ENCODE measurements at regions not wholly inside any gene's neighbourhood (a gene's known extent, or its start where the extent isn't known, plus 50 kb on each side); places are given as distances from the start of the nearest gene placed in this dataset.

DNA sequence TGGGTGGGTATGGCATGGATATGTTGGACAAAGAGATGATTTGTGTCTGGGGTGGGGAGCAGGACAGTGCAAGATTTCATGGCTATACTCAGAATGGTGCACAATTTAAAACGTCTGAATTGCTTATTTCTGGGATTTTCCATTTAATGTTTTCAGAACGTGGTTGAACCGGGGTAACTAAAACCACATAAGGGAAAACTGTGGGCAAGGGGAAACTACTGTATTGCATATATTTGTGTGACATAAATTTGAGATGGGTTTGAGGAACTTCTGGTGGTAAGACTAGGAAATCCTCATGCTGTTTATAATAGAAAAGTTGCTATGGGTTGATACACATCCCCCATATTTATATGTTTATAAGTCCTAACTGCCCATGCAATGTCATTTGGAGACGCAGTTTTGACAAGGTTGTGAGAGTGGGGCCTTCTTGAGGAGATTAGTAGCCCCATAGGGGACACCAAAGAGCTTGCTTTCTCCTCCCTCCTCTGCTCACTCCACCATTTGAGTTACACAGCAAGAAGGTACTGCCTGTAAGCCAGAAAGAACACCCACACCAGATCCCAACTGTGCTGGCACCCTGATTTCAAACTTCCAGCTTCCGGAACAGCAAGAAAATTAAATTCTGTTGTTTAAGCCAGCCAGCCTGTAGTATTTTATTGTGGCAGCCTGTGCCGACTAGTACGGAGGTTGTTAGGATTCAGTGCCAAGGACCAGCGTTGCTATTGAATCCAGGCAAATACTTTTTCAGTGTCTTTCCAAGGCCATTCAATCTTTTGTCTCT is 2118.9 kb downstream of the MAT2B start:
- no peak for DNase-seq

DNA sequence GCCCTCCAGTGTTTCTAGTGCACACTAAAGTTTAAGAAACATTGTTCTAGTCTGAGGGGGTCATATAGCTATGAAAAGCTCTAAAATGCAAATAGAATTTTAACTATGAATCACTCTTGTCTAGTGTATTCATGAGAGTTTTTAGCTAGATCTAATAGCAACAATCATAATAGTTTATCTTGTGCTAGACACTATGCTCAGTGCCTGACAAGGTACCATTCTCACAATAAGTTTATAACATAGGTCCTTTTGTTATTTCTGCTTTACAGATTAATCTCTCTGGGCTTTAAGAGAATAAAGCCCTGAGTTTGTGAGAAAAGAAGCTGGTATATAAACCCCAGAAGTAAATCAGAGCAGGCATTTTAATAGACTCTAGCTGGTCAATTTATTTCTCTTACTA is 2120.7 kb downstream of the MAT2B start:
- DNase-seq = no peak

DNA sequence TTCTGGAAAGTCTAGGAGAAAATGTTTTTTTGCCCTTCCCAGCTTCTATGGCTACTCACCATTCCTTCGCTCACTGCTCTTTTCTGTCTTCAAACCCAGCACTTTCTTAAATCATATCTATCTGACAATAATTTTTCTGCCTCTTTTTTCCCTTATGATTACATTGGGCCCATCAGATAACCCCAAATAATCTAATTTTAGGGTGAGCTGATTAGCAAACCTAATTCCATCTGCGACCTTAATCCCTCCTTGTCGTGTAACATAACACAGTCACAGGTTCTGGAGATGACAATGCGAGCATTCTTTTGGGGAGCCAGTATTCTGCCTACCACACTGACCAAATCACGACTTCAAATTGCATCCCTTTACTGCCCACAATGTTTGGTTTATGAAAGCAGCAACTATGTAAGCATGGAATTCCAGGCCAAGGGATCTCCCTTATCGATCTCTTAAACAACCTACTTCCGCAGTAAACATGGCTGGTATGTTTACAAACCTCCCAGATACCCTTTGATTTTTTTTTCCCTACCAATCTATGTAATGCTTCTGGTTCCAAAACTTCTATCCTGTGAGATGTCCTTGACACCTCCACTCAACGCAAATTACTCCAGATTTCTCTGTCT is 2122.2 kb downstream of the MAT2B start:
- no peak for DNase-seq

DNA sequence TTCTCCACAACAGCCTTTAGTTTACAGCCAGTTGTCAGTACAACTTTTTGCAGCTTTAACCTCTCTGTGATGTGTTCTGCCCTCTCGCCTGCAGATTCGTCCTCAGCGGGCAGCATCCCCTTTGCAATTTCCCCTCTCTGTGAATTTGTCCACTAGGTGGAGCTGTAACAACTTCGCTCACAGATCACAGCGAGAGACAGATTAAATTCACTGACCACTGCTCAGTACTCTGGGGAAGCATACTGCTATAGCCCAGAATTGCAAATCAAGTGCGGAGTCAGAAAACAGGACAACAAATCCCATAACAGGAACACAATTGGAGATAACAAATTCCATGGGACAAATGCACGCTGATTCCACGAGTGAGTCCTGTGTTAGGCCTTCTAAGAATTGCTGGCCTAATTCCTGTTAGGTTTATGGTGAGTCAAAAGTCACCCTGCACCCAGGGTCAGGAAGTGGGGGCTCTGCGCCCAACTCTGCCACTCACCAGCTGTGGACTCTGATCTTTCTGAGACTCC is 2124.9 kb downstream of the MAT2B start:
- DNase-seq = no peak

DNA sequence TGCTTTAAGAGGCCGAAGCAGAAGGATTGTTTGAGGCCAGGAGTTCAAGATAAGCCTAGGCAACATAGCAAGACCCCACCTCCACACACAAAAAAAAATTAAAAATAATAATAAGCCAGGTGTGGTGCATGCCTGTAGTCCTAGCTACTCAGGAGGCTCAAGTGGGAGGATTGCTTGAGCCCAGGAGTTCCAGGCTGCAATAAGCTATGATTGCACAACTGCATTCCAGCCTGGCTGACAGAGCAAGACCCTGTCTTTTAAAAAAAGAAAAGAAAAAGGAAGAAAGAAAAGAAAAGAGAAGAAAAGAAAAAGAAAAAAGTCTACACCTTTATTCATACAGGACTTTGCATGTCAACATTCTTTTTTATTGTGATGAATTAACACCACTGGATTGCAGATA is 2125.8 kb downstream of the MAT2B start:
- no peak for DNase-seq

DNA sequence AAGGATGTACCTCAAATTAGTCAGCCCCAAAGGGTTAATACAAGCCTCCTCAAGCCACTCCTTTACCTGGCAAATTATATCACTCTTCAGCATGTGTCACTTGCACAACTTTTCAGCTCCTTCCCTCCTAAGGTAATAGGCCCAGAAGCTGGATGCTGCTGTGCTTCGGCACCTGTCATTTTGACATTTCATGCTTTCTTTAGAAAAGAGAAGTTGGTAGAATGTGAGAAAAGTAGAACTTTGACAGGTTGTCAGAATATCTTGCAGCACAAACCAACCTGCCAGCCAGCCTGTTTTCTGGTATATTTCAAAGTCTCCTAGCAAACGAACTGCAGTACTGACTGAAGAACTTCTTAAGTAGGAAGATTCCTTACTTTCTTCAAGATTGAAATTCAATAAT is 2136.9 kb downstream of the MAT2B start:
- no peak for DNase-seq

DNA sequence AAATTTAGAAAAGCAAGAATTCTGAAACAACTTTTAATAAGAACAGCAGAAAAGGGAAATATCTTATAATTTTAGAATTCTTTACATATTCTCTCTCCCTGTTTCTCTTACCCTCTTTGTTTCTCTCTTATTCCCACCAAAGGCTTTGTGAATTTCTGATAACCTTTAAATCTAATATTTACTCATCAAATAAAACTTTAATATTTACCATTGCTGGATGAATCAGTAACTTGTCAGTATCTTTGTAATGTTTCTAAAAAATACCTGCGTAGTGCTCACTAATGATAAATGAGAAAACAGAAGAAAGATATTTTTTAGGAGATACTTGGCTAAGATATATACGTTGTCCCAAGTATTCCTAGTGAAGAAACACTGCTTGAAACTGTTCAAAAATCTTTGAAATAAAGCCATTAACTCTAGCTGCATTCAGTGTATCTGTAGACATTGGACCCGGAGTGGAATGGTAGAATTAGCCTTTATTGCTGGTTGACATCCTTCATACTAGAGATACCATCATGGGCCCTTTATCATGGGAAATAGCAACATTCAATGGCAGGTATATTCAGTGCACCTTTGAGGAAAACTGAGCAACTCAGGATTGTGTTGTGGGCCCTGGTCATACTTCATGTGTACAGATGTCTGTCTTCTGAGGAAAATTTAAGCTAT is 2160.4 kb downstream of the MAT2B start:
- DNase-seq = no peak

DNA sequence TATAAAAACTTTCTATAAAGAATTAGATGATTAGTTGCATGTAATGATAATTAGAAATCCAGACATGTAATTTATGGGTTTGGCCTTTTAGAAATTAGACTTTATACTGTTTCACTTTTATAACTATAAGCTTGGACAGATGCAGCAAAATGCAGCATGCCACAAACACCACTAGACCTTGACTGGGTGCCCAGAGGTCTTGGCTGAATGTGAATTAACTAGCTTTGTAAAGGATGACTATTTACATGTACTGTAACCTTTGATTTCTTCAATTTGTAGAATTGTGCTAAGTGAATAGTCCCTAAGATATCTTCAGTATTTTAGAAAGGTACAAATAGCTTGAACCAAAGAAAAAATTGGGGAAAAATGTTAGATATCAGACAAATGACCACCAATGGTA is 2168.1 kb downstream of the MAT2B start:
- no peak for DNase-seq

DNA sequence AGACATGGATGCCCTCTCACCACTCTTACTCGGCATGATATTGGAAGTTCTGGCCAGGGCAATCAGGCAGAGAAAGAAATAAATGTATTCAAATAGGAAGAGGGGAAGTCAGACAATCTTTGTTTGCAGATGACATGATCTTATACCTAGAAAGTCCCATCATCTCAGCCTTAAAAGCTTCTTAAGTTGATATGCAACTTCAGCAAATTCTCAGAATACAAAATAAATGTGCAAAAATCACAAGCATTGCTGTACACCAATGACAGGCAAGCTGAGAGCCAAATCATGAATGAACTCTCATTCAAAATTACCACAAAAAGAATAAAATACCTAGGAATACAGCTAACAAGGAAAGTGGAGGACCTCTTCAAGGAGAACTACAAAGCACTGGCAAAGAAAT is 2190.4 kb downstream of the MAT2B start:
- no peak for DNase-seq

DNA sequence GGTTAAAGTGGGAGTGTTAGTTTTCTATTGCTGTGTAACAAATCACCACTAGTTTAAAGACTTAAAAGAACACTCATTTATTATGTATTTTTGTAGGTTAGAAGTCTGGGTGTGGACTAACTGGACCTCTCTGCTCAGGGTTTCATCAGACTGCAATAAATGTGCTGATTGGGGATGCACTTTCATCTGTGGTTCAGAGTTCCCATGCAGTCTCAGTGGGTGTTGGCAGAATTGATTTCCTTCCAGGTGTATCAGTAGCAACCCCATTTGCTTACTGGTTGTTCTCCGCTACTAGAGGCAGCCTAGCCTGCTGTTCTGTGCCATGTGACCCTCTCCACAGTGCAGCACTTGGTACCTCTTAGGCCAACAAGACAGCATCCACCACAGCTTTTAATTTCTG is 2200.5 kb downstream of the MAT2B start:
- DNase-seq = no peak

DNA sequence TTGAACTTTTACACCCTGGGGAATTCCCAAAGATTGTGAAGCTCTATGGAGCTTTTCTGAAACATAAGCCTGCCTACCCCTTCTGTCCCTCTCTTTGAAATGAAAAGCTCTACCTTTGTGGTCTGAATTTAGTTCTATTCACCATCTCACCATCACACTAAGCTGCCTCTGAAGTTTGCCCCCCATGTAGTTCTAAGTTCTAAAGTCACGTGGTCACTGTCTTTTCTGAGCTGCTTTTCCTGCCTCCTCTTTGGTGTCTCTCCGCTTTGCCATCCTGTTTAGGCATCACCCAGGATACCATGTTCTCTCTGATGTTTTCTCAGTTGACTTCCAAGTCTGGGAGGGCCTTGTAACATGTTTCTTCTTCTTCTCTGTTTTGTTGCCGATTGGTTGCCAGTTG is 2206.6 kb downstream of the MAT2B start:
- no peak for DNase-seq

DNA sequence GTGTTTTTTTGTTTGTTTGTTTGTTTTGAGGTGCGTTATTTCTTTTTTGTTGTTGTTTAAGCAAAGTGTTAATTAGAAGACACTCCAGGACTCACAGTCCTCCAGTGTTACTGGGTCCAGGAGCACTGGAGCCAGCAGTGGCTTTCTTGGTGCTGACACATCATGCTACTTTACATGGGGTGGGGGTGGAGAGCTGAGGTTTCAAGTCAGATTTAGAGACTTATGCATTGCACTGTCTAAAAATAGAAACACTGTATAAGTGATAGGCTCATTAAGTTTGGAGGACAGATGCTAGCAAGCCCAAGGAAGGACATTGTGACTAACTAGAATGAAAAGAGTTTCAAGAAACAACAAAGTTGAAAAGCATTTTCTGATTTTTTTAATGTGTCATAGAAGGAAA is 2209.2 kb downstream of the MAT2B start:
- no peak for DNase-seq

DNA sequence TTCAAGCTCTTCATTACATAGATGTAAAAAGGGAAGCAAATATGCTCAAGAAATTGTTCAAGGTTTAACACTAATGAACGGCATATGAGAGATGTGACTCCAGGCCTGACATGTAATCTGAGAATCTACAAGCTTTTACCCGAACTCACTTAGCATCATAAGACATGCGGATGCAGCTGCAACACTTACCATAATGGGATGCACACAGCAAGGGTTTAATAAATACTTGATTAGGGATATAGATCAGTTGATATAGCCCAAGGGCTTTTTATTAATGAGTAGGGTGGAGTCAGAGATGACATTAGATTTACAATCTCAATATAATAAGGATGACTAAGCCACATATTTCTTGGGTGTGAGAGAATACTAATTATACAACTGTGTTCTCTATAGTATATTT is 2215.5 kb downstream of the MAT2B start:
- no peak for DNase-seq

DNA sequence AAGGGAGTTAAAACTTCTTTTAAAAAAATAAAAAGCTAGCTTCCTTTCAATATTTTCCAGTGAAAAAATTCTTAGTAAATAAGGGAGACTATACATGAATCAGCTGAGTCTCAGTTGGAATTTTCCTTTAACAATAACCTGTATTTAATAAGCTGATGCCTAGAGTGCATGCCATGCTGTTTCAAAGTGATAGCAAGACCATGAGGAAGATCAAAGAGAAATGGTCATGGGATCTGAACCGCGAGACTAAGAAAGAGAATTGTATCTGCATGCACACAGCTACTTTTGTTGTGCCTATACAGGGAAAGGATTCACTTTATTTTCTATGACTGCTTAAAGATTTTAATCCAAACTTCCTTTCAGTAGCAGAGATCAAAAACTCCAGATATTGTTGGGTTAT is 2217.0 kb downstream of the MAT2B start:
- DNase-seq = no peak

DNA sequence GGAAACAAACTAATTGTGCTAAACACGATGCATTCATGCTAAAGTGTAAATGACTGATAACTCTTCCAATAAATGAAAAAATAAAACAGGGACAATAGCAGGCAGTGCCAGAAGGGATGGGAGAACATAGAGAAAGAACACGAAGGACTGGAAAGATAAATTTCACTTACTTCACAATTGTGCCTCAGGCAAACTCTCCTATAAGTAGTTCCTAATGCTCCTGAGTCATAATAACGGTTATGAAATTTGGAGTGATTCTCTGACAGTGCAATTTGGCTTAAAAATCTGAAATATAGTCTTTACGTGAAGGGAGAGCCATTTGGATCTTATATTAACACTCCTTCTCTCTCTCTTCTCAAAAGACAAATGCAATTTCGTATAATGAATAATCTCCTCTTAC is 2218.5 kb downstream of the MAT2B start:
- no peak for DNase-seq

DNA sequence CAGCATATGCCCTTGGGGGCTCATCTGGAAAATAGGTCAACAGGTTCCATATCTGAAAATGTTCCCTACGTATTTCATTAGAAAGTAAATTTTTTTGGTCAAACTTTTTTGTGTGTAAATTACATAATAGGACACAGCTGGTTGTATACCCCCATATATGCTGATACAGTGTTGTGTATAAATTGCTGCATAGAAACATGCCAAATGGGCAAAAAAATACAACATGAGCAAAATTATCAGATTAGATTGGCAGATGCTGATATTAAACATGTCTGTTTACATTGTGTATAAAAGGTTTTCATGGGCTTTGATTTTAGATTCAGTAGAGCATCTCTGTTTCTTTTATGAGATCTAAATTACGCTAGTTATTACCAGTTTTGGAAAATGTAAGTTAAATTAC is 2223.0 kb downstream of the MAT2B start:
- no peak for DNase-seq

DNA sequence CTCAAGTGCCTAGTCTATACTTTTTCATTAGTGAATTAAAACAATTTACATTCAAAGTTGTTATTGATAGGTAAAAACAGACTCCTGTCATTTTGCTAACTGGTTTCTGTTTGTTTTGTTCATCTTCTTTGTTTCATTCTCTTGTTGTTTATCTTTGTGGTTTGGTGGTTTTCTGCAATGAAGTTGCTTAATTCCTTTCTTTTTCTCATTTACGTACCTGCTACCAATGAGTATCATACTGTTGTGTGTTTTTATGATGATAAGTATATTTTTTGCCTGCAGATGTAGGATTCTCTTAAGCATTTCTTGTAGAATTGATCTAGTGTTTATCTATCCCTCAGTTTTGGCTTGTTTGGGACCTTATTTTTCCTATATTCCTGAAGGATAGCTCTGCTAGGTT is 2230.0 kb downstream of the MAT2B start:
- DNase-seq = no peak

DNA sequence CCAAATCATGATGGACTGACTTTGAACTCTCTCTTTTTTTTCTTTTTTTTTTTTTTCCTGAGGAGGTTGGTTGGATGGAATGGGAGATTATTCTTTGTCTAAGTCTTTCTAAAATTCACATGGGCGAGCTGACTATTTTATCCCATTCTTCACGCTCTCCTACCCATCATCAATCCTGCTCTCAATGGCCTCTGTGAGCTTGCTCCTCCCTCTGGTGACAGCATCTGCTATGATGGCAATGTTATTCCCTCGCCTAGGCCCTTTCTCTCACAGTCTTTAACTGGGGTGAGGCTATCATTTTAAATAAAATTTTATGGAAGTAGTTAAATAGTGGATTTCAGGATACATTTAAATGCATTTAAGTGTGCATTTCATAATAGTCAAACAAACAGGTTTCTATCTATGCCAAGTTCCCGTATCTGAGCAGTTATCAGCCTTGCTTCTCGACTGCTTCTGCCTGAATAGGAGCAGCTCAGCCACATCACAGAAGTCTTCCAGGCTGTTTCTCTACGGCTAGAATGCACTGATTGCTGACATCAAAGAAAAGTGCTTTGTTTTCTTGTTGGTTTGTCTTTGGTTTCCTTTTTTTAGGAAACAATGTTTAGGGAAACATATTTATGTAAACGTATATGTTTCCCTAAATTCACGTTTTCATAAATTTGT is 2233.8 kb downstream of the MAT2B start:
- DNase-seq = no peak

DNA sequence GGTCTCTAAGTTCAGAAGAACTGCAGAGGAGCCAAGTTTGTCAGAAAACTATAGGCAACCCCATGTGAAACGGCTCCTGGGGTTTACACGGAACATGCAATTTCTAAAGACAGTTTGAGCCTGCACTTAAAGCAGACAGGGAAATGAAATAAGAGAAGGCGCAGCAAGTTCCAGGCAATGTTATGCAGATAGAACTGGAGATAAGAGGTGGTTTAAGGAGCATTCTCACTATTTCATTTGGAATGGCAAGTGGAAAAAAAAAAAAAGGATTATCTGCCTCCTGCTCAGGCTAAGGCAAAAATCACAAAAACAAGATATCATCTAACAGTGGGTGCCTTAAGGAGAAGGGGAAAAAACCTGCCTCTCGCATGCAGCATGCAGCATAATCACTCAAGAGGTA is 2252.4 kb downstream of the MAT2B start:
- DNase-seq = no peak

DNA sequence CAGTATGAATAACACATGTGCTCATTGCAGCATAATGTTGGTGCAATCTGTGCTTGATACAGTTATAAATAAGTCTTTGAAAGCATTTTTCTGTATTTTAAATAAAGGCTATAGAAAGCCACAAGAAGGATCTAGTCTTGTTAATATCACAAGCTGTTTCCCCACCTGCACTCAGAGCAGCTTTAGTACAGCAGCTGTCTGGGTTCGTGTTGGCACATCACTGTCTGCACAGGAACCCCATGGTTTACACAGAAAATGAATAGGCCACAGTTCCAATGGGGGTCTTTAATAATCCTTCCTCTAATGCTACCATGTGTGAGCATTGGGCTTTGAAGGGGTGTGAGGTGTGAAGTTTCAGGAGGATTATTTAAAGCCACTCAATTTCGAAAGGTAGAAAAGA is 2269.7 kb downstream of the MAT2B start:
- no peak for DNase-seq

DNA sequence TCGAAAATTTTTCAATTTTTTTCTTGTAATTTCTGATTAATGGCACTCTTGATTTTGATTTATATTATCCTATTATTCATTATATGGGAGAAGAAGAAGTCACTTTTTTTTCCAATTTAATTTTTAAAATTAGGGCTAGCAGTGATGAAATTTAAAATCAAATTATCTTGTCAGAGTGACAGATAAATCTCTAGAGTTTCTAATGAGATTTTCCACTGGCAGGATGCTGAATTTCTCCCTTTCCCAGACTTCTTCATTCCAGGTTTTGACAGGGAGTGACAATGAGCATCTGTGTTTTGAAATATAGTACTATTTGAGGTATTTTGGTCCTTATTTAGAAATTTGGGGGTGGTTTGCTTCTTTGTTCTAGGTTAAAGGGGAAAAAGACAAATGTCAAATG is 2274.1 kb downstream of the MAT2B start:
- DNase-seq = no peak

DNA sequence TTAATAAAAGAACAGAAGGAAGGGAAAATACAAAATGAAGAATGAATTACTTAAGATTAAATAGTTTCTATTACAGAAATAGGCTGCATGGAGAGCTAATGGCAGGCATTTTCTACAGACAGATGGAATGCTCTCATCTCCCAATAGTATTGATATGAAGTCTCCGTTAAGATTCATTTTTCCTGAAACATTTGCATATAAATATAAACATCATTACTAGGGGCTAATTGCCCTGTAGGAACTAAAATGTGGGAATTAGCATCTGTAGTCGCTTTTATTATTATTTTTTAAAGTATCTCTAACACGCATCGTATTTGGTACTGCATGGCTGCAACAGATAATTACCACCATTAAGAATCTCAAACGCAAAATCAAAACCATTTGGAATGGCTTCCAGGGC is 2275.5 kb downstream of the MAT2B start:
- DNase-seq = no peak

DNA sequence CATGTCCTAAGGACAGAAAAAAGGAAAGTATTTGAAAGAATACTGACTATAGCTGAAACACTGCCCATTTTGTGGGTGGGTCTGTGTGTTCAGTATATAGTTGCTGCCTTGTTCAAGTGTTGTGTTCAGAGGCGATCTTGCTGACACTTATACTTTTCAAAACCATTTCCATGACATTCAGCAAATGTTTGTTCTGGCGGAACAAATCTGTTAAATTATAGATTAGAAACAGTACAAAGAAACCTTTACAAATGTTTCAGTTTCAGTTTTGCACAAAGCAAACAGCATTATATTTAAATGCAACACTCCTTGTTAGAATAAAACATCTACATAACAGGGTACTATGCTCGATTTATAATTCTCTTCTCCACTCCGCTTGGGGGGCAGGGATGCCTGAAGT is 2276.3 kb downstream of the MAT2B start:
- DNase-seq = no peak

DNA sequence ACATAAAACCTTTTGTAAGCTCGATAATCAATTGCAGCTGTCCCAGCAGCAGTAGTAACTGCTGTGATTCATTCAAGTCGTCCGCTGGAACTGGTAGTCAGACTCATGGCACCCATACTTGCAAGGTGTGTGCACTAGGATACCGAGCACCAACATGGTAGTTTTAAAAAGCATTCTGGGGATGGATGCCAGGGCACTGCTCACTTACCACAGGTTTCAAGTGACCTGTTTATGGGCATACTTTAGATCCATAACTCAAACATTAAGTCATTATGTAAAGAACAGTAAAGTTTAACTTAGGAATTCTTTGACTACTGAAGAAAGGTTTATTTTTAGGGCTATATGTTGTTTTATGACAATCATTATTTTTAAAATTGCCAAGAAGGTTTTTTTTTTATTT is 2277.6 kb downstream of the MAT2B start:
- DNase-seq = no peak
